ENCODE measurements at regions not wholly inside any gene's neighbourhood (a gene's known extent, or its start where the extent isn't known, plus 50 kb on each side); places are given as distances from the start of the nearest gene placed in this dataset.

- H3K27ac ChIP-seq (ENCODE audit: low read depth in 2 of 2, low read length in 2 of 2): no peak overlapping the region
- intact Hi-C loops (cut with DNase I): no loop called here
- no peaks in the 10 kb centered on the region for H3K9me3 ChIP-seq (ENCODE audit: control insufficient read depth in 2 of 3, insufficient read depth in 1 of 3, low read length in 3 of 3)
- no peaks in the 10 kb centered on the region for H3K36me3 ChIP-seq (ENCODE audit: control insufficient read depth in 2 of 3, insufficient read depth in 3 of 3, low read length in 3 of 3)
- H3K9ac ChIP-seq (ENCODE audit: low read length in 3 of 3): no peak overlapping the region
- no peak for DNase-seq
- TF ChIP-seq CTCF (IDR thresholded peaks at IDR 0.05; ENCODE audit: borderline replicate concordance, extremely low read depth, insufficient read depth): no peak
- H3K4me3 ChIP-seq (ENCODE audit: low read length in 3 of 3): no peak overlapping the region
- H3K4me1 ChIP-seq (ENCODE audit: control insufficient read depth in 2 of 3, insufficient read depth in 2 of 3, low read depth in 1 of 3, low read length in 3 of 3): peaks cover 0 to 3% (median 0%) of the 10 kb centered on the region in 3 donors
- no peaks in the 10 kb centered on the region for H3K27me3 ChIP-seq (ENCODE audit: control insufficient read depth, insufficient read depth, low read length)
- no peak for FAIRE-seq
Observed at GRCh38 chr1:56034222-56034621, 545.1 kb downstream of the PLPP3 start.

- no peaks in the 10 kb centered on the region for H3K9me3 ChIP-seq (ENCODE audit: control insufficient read depth in 2 of 3, insufficient read depth in 1 of 3, low read length in 3 of 3)
- no peaks in the 10 kb centered on the region for H3K27me3 ChIP-seq (ENCODE audit: control insufficient read depth, insufficient read depth, low read length)
- no peaks in the 10 kb centered on the region for H3K36me3 ChIP-seq (ENCODE audit: control insufficient read depth in 2 of 3, insufficient read depth in 3 of 3, low read length in 3 of 3)
- intact Hi-C loops (cut with DNase I): no loop called here
- TF ChIP-seq CTCF (IDR thresholded peaks at IDR 0.05; ENCODE audit: borderline replicate concordance, extremely low read depth, insufficient read depth): no peak
- DNase-seq: no peak
- H3K9ac ChIP-seq (ENCODE audit: low read length in 3 of 3): no peak overlapping the region
- no peak overlapping the region for H3K27ac ChIP-seq (ENCODE audit: low read depth in 2 of 2, low read length in 2 of 2)
- FAIRE-seq: no peak
- no peak overlapping the region for H3K4me3 ChIP-seq (ENCODE audit: low read length in 3 of 3)
- H3K4me1 ChIP-seq (ENCODE audit: control insufficient read depth in 2 of 3, insufficient read depth in 2 of 3, low read depth in 1 of 3, low read length in 3 of 3): peaks cover 0 to 3% (median 0%) of the 10 kb centered on the region in 3 donors
Observed at GRCh38 chr1:56033321-56034037, 545.9 kb downstream of the PLPP3 start.

- Histone ChIP-seq H3K9me3 (ENCODE audit: control insufficient read depth in 2 of 3, insufficient read depth in 1 of 3, low read length in 3 of 3) (no peaks in the 10 kb centered on the region), H3K4me1 (ENCODE audit: control insufficient read depth in 2 of 3, insufficient read depth in 2 of 3, low read depth in 1 of 3, low read length in 3 of 3) (peaks cover 0 to 3% (median 0%) of the 10 kb centered on the region in 3 donors), H3K4me3 (ENCODE audit: low read length in 3 of 3) (no peak overlapping the region), H3K9ac (ENCODE audit: low read length in 3 of 3) (no peak overlapping the region), H3K36me3 (ENCODE audit: control insufficient read depth in 2 of 3, insufficient read depth in 3 of 3, low read length in 3 of 3) (no peaks in the 10 kb centered on the region), H3K27me3 (ENCODE audit: control insufficient read depth, insufficient read depth, low read length) (no peaks in the 10 kb centered on the region), H3K27ac (ENCODE audit: low read depth in 2 of 2, low read length in 2 of 2) (no peak overlapping the region)
- no peak for FAIRE-seq
- intact Hi-C loops (cut with DNase I): no loop called here
- no peak for TF ChIP-seq CTCF (IDR thresholded peaks at IDR 0.05; ENCODE audit: borderline replicate concordance, extremely low read depth, insufficient read depth)
- no peak for DNase-seq
Observed at GRCh38 chr1:56032096-56032676, 547.2 kb downstream of the PLPP3 start.

Measured in kidney (tissue), 13 donors.